ENCODE measurements at regions not wholly inside any gene's neighbourhood (a gene's known extent, or its start where the extent isn't known, plus 50 kb on each side); places are given as distances from the start of the nearest gene placed in this dataset.

GRCh38 chr12:59023861-59024424 is 103.6 kb upstream of the LRIG3 start:
- DNase-seq = no peak
- no peak overlapping the region for H3K27ac Mint-ChIP-seq
- H3K4me3 Mint-ChIP-seq = no peak overlapping the region
- ATAC-seq (replicated peaks) = no peak
- peaks cover 7 to 8% of the 10 kb centered on the region in 2 donors for H3K9me3 Mint-ChIP-seq
- no peaks in the 10 kb centered on the region for H3K27me3 Mint-ChIP-seq
- H3K4me1 Mint-ChIP-seq = no peaks in the 10 kb centered on the region
- H3K36me3 Mint-ChIP-seq = no peaks in the 10 kb centered on the region

GRCh38 chr12:59020073-59020946 is 100.0 kb upstream of the LRIG3 start:
- H3K27ac Mint-ChIP-seq = no peak overlapping the region
- H3K36me3 Mint-ChIP-seq = no peaks in the 10 kb centered on the region
- no peak for DNase-seq
- H3K9me3 Mint-ChIP-seq = peaks cover 7 to 8% of the 10 kb centered on the region in 2 donors
- no peaks in the 10 kb centered on the region for H3K4me1 Mint-ChIP-seq
- ATAC-seq (replicated peaks) = no peak
- no peak overlapping the region for H3K4me3 Mint-ChIP-seq
- no peaks in the 10 kb centered on the region for H3K27me3 Mint-ChIP-seq

- no peaks in the 10 kb centered on the region for H3K9me3 Mint-ChIP-seq
- no peak overlapping the region for H3K4me3 Mint-ChIP-seq
- no peak overlapping the region for H3K27ac Mint-ChIP-seq
- no peak for DNase-seq
- no peak for ATAC-seq (replicated peaks)
- no peaks in the 10 kb centered on the region for H3K36me3 Mint-ChIP-seq
- no peaks in the 10 kb centered on the region for H3K4me1 Mint-ChIP-seq
- H3K27me3 Mint-ChIP-seq = no peaks in the 10 kb centered on the region
These were observed 94.6 kb upstream of the LRIG3 start for GRCh38 chr12:59014885-59015284.

DNA sequence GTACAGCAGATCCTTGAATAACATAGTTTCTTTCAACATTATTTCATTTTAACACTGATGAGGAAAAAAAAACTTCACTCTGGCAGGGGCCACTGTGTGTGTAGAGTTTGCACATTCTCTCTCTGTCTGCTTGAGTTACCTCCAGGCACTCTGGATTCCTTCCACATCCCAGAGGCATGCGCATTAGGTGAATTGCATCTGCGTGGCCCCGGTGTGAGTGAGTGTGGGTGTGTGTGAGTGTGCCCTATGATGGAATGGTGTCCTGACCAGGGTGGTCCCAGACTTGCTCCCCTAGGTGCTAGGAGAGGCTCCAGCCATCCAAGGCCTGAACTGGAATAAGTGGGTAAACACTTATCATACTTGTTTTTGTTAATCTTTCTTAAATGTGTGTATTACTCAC is 90.6 kb upstream of the LRIG3 start:
- H3K27ac Mint-ChIP-seq = no peak overlapping the region
- no peak for DNase-seq
- H3K36me3 Mint-ChIP-seq = no peaks in the 10 kb centered on the region
- H3K27me3 Mint-ChIP-seq = no peaks in the 10 kb centered on the region
- H3K4me3 Mint-ChIP-seq = no peak overlapping the region
- H3K9me3 Mint-ChIP-seq = no peaks in the 10 kb centered on the region
- no peak for ATAC-seq (replicated peaks)
- no peaks in the 10 kb centered on the region for H3K4me1 Mint-ChIP-seq

- Mint-ChIP-seq H3K27me3 (no peaks in the 10 kb centered on the region), H3K9me3 (no peaks in the 10 kb centered on the region), H3K27ac (no peak overlapping the region), H3K4me3 (no peak overlapping the region), H3K4me1 (no peaks in the 10 kb centered on the region), H3K36me3 (no peaks in the 10 kb centered on the region)
- ATAC-seq (replicated peaks) (no peak), DNase-seq (no peak)
These were observed 89.8 kb upstream of the LRIG3 start for GRCh38 chr12:59010118-59010517.

- DNase-seq = no peak
- ATAC-seq (replicated peaks) = no peak
- H3K4me3 Mint-ChIP-seq = no peak overlapping the region
- no peak overlapping the region for H3K27ac Mint-ChIP-seq
- no peaks in the 10 kb centered on the region for H3K4me1 Mint-ChIP-seq
- H3K27me3 Mint-ChIP-seq = no peaks in the 10 kb centered on the region
- H3K9me3 Mint-ChIP-seq = no peaks in the 10 kb centered on the region
- no peaks in the 10 kb centered on the region for H3K36me3 Mint-ChIP-seq
These were observed 87.3 kb upstream of the LRIG3 start for GRCh38 chr12:59007620-59008019.

DNA sequence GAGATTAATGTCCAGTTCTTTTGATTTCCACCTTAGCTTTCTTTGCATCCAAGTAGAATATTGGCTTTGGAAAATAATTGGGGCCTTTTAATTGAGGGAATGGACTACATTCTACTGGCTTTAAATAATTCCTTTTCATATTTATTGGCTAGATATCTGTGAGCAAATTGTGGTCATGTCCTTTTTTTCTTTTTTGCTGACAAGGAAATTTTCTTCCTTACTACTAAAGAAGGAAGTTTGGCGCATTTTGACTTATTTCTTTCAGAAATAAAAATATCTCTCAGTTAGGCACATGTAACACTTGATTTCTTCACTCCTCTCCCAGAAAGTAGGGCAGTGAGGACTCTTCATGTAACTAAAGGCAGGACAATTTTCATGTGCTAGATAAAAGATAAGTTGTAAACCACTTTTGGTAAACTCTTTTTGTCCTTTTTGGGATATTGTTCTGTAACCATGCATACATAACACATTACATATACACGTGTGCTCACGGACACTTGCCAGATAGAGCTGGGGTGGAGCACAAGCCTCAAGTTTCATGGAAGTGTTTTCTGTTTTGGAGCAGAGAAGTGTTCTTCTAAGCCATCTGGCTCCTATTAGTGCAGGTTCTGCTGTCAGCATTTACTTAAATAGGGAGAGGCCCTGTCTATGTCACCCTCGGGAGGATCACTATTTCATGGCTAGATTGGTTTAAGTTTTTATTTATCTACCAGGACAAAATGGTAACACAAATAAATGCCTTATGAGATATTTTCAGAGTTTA is 85.1 kb upstream of the LRIG3 start:
- Mint-ChIP-seq H3K4me3 (no peak overlapping the region), H3K27me3 (no peaks in the 10 kb centered on the region), H3K27ac (no peak overlapping the region), H3K9me3 (no peaks in the 10 kb centered on the region), H3K36me3 (no peaks in the 10 kb centered on the region), H3K4me1 (no peaks in the 10 kb centered on the region)
- no peak for ATAC-seq (replicated peaks)
- DNase-seq = no peak

DNA sequence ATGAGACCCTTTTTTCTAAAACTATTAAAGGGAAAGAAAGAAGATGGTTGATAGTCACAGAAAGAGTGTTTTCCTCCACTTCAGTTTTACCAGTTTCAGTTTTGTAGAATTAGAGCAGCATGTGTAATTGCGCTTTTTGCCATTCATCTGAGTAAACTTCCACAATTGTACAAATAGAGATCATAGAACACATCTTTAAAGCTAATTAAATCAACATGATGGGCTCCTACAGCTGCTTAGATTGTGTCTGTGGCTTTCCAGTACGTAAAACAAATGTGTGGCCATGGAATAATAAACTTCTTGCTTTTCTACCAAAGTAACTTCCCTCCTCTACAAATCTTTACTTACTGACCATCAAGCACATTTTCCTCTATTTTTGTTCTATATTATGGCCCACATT is 84.2 kb upstream of the LRIG3 start:
- ATAC-seq (replicated peaks) = no peak
- no peaks in the 10 kb centered on the region for H3K36me3 Mint-ChIP-seq
- no peaks in the 10 kb centered on the region for H3K9me3 Mint-ChIP-seq
- H3K27me3 Mint-ChIP-seq = no peaks in the 10 kb centered on the region
- no peak for DNase-seq
- H3K4me3 Mint-ChIP-seq = no peak overlapping the region
- H3K27ac Mint-ChIP-seq = no peak overlapping the region
- H3K4me1 Mint-ChIP-seq = no peaks in the 10 kb centered on the region

DNA sequence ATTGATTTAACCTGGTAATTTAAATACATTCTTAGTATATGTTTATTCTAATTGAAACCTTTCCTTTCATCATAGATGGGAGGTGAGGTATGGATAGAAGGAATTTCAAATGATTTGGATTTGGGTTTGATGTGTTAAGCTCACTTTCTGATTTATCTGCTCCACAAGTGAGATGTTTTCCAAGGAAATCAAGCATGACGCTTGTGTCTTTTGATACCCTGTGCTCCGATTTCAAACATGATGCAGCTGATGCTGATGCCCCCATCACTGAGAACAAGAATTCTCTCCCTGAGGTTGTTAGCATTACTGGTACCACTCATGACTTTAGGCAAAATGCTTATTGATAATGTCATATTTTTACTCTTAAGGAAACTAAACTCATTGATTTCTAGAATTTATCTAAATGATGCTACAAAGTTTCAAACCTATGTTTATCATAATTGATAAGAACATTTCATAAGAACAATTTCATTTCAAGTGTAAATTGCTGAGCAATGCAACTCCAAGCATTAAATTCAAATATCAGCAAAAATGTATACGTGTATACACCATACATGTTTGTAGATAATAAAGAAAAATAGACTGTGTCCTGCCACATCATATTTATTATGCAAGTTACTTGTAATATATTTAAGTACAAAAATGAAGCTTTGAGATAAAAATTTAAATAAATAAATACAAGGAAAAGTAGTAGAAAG is 75.5 kb upstream of the LRIG3 start:
- Mint-ChIP-seq H3K36me3 (no peaks in the 10 kb centered on the region), H3K27ac (no peak overlapping the region), H3K4me1 (no peaks in the 10 kb centered on the region), H3K9me3 (peaks cover 2 to 4% of the 10 kb centered on the region in 2 donors), H3K4me3 (no peak overlapping the region), H3K27me3 (no peaks in the 10 kb centered on the region)
- ATAC-seq (replicated peaks) (no peak), DNase-seq (no peak)

GRCh38 chr12:58988643-58989344 is 68.5 kb upstream of the LRIG3 start:
- Mint-ChIP-seq H3K9me3 (peaks cover 5 to 9% of the 10 kb centered on the region in 2 donors), H3K4me3 (no peak overlapping the region), H3K27me3 (no peaks in the 10 kb centered on the region), H3K27ac (no peak overlapping the region), H3K36me3 (no peaks in the 10 kb centered on the region), H3K4me1 (no peaks in the 10 kb centered on the region)
- ATAC-seq (replicated peaks) = no peak
- no peak for DNase-seq

DNA sequence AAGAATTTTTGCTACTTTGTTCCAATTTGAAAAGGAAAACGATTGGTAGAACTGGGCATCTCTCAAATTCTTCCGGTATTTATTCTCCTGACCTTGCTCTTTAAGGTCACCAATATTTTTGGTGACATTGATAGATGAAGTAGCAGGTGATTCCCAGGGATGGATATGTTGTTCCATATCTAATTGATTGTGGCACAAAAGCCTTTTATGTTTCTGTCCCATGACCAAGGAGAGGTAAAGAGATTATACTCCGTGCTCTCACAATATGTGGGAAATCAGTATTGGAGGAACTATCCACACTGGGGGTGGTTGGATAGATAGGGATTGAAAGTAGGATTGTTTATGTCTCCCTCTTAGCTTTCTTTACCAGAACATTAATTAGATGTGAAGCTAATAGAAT is 61.7 kb upstream of the LRIG3 start:
- H3K27ac Mint-ChIP-seq = no peak overlapping the region
- no peaks in the 10 kb centered on the region for H3K27me3 Mint-ChIP-seq
- ATAC-seq (replicated peaks) = no peak
- no peak for DNase-seq
- no peaks in the 10 kb centered on the region for H3K9me3 Mint-ChIP-seq
- no peak overlapping the region for H3K4me3 Mint-ChIP-seq
- H3K4me1 Mint-ChIP-seq = no peaks in the 10 kb centered on the region
- no peaks in the 10 kb centered on the region for H3K36me3 Mint-ChIP-seq

DNA sequence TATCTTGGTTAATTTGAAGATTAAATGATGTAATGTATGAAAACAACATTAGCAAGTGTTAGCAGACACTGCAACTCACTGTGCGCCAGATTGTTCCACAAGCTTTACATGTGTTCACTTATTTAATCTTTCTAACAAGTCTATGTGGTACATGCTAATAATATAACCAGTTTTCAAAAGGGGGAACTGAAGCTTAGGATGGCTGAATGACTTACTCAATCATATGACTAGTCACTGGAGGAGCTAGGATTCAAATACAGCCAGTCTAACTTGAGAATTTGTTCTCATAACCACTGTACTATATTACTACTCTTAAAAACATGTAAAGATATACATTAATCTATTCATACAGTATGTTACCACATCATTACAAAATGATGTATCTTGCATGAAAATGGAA is 60.5 kb upstream of the LRIG3 start:
- DNase-seq (no peak), ATAC-seq (replicated peaks) (no peak)
- Mint-ChIP-seq H3K27ac (no peak overlapping the region), H3K4me3 (no peak overlapping the region), H3K27me3 (no peaks in the 10 kb centered on the region), H3K36me3 (no peaks in the 10 kb centered on the region), H3K9me3 (no peaks in the 10 kb centered on the region), H3K4me1 (no peaks in the 10 kb centered on the region)

- no peak for ATAC-seq (replicated peaks)
- DNase-seq = no peak
- Mint-ChIP-seq H3K9me3 (no peaks in the 10 kb centered on the region), H3K36me3 (no peaks in the 10 kb centered on the region), H3K27ac (no peak overlapping the region), H3K27me3 (no peaks in the 10 kb centered on the region), H3K4me1 (no peaks in the 10 kb centered on the region), H3K4me3 (no peak overlapping the region)
These were observed 58.4 kb upstream of the LRIG3 start for GRCh38 chr12:58978717-58979116.

- no peaks in the 10 kb centered on the region for H3K4me1 Mint-ChIP-seq
- H3K27me3 Mint-ChIP-seq = no peaks in the 10 kb centered on the region
- no peaks in the 10 kb centered on the region for H3K9me3 Mint-ChIP-seq
- no peak overlapping the region for H3K27ac Mint-ChIP-seq
- ATAC-seq (replicated peaks) = no peak
- no peaks in the 10 kb centered on the region for H3K36me3 Mint-ChIP-seq
- no peak for DNase-seq
- no peak overlapping the region for H3K4me3 Mint-ChIP-seq
These were observed 57.2 kb upstream of the LRIG3 start for GRCh38 chr12:58977476-58977875.

Data from stimulated activated naive B cell treated with anti-CD40 and anti-IgM and Interleukin-4, amounts not matched to agents 10 μg/mL and 1 μg/mL and 100 μg/mL, for 72 hours (primary cell).